Astrocyte of the cerebellum (primary cell): ENCODE measurements at regions not wholly inside any gene's neighbourhood (a gene's known extent, or its start where the extent isn't known, plus 50 kb on each side); places are given as distances from the start of the nearest gene placed in this dataset.

ENCODE experiments used
- DNase-seq: peaks from one replicate; pipeline ENCODE4 v3.0.0-alpha.2; 2011; ENCODE audit warnings: low read depth
- H3K4me3 ChIP-seq: 2 replicates; pipeline ENCODE4 v1.5.1; 2011; ENCODE audit warnings: mild to moderate bottlenecking, low read depth, low read length, moderate library complexity
- CTCF ChIP-seq: IDR thresholded peaks from 2 replicates; pipeline ENCODE4 v1.5.1; 2012; ENCODE audit warnings: low read length, low read depth, moderate library complexity, mild to moderate bottlenecking; ENCODE audit errors: missing control alignments
- in situ Hi-C: cut with HindIII; loops from 2 replicates; pipeline ENCODE4 v1.10.0; 2017; ENCODE audit warnings: low sequenced_read_pairs

DNA sequence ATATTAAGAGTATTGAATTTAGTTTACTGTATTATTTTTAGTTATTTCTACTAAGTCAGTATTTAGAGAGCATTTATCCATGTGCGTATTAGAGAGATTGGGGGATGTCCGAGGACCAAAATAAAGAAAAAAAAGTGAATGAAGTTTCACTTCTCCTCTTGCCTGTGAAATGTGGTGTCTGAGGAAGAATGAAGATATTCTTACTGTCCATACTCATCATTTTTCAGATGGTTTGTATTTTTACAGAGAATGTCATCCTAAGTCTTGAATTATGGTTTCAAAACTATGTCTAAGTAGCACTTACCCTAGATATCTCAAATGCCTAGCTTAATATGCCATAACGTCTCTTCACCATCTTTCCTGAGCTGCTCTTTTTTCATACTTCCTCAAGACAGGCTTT lies 854.3 kb downstream of the C4orf33 start:
- in situ Hi-C loops = no loop called here
- no peak overlapping the region for H3K4me3 ChIP-seq
- no peak for DNase-seq
- no peak for TF ChIP-seq CTCF

DNA sequence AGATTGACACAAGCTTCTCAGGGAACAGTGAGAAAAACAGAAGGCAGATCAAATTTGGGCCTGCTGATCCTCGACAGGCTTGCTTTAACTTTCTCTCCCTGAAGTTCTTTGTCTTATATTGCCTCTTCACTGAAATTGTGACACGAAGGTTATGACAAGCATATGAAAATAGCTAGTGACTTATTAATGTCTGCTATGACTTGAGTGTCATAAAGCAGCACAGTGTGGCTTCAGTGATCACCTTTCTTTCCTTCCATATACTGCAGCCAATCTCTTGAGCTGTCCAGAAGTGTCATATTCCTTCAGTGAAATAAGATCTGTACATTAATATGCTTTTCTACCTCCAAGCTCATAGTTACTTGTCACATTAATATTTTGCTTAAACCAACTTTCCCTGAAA lies 870.2 kb downstream of the C4orf33 start:
- no peak for DNase-seq
- in situ Hi-C loops = no loop called here
- no peak for TF ChIP-seq CTCF
- no peak overlapping the region for H3K4me3 ChIP-seq

GRCh38 chr4:129968366-129968765 lies 872.4 kb downstream of the C4orf33 start:
- DNase-seq = no peak
- in situ Hi-C loops = no loop called here
- TF ChIP-seq CTCF = no peak
- H3K4me3 ChIP-seq = no peak overlapping the region

- no peak for TF ChIP-seq CTCF
- no peak for DNase-seq
- in situ Hi-C loops = no loop called here
- H3K4me3 ChIP-seq = no peak overlapping the region
Observed at GRCh38 chr4:129968778-129969177, 872.8 kb downstream of the C4orf33 start.

GRCh38 chr4:129970801-129971200 lies 874.8 kb downstream of the C4orf33 start:
- in situ Hi-C loops = no loop called here
- no peak for TF ChIP-seq CTCF
- DNase-seq = no peak
- no peak overlapping the region for H3K4me3 ChIP-seq

DNA sequence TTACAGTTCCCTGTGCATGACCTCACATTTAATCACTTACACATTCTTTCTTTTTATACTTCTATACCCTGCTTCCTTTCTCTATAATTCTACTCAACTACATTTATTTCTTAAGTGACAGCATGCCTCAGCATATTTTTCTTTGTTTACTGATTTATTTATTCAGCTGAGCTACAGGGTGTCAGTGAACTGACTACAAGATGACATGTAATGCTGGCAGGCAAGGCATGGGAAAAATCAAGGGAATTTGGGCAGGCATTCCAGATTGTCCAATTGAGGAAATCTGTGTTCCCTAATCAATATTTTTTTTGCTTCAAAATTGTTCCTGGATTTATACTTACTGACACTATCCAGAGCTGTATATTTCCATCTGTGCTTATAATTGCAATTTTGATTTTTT lies 875.5 kb downstream of the C4orf33 start:
- in situ Hi-C loops = no loop called here
- no peak overlapping the region for H3K4me3 ChIP-seq
- TF ChIP-seq CTCF = no peak
- DNase-seq = no peak

DNA sequence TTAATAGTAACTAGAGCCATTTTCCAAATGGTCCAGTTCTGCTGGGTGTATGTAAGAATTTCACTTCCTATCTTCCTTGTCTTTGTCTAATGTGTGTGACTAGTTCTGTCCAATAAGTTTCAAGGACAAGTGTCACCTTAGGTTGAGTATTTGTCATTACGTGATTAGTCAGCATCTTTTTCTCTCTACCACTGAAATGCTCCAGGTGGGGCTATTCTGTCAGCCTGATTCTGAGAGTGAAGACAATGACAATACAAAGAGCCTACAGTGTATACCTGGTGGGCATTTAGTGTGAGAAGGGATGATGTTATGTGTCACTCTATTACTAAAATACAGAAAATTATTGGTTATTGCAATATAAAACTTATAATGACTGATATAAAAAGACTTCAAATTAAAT lies 876.3 kb downstream of the C4orf33 start:
- no peak overlapping the region for H3K4me3 ChIP-seq
- in situ Hi-C loops = no loop called here
- TF ChIP-seq CTCF = no peak
- no peak for DNase-seq
